Midbrain (tissue), 1 donor: ENCODE measurements at regions not wholly inside any gene's neighbourhood (a gene's known extent, or its start where the extent isn't known, plus 50 kb on each side); places are given as distances from the start of the nearest gene placed in this dataset.
"Not testable (repeated sequence)": the region's sequence is repeated elsewhere in the genome, so short reads cannot be mapped to it uniquely, and the experiment has no call there.

Experiments used
- DNase-seq: peaks from one replicate; lab custom pipeline; 2025; lab: John Stamatoyannopoulos, UW

- no peak for DNase-seq
These were observed 475.1 kb downstream of the ZPLD1 start for GRCh38 chr3:102909904-102910303.

- no peak for DNase-seq
These were observed 481.7 kb downstream of the ZPLD1 start for GRCh38 chr3:102916532-102916931.

- no peak for DNase-seq
These were observed 491.8 kb downstream of the ZPLD1 start for GRCh38 chr3:102926618-102927017.

GRCh38 chr3:102933377-102933776 is 498.6 kb downstream of the ZPLD1 start:
- no peak for DNase-seq

GRCh38 chr3:102936511-102937045 is 501.8 kb downstream of the ZPLD1 start:
- no peak for DNase-seq

GRCh38 chr3:102941786-102942185 is 507.0 kb downstream of the ZPLD1 start:
- DNase-seq, result no peak

- not testable (repeated sequence) for DNase-seq
These were observed 511.6 kb downstream of the ZPLD1 start for GRCh38 chr3:102946445-102946844.

GRCh38 chr3:102972350-102972749 is 537.5 kb downstream of the ZPLD1 start:
- DNase-seq, result no peak

- DNase-seq, result no peak
These were observed 539.5 kb downstream of the ZPLD1 start for GRCh38 chr3:102974333-102974732.

GRCh38 chr3:102979191-102979590 is 544.4 kb downstream of the ZPLD1 start:
- no peak for DNase-seq

GRCh38 chr3:102979682-102980354 is 545.0 kb downstream of the ZPLD1 start:
- DNase-seq, result no peak

GRCh38 chr3:102980355-102980696 is 545.5 kb downstream of the ZPLD1 start:
- DNase-seq, result no peak

GRCh38 chr3:103002425-103003176 is 567.8 kb downstream of the ZPLD1 start:
- no peak for DNase-seq

- no peak for DNase-seq
These were observed 571.8 kb downstream of the ZPLD1 start for GRCh38 chr3:103006526-103007183.

- no peak for DNase-seq
These were observed 574.8 kb downstream of the ZPLD1 start for GRCh38 chr3:103009609-103010008.

GRCh38 chr3:103025880-103026279 is 591.1 kb downstream of the ZPLD1 start:
- DNase-seq, result no peak

- no peak for DNase-seq
These were observed 599.0 kb downstream of the ZPLD1 start for GRCh38 chr3:103033841-103034240.

GRCh38 chr3:103047640-103048039 is 612.8 kb downstream of the ZPLD1 start:
- no peak for DNase-seq

- no peak for DNase-seq
These were observed 613.4 kb downstream of the ZPLD1 start for GRCh38 chr3:103048068-103048722.

- DNase-seq, result no peak
These were observed 617.5 kb downstream of the ZPLD1 start for GRCh38 chr3:103052236-103052830.

GRCh38 chr3:103055021-103055520 is 620.3 kb downstream of the ZPLD1 start:
- DNase-seq, result no peak

- no peak for DNase-seq
These were observed 621.7 kb downstream of the ZPLD1 start for GRCh38 chr3:103056542-103056941.
